SK-N-SH (cell line): ENCODE measurements at regions not wholly inside any gene's neighbourhood (a gene's known extent, or its start where the extent isn't known, plus 50 kb on each side); places are given as distances from the start of the nearest gene placed in this dataset.

Experiments
- CTCF ChIA-PET: fragments of 300-600, 350-600 bp; formaldehyde crosslinking; extraction: SDS; loops from one replicate; lab custom pipeline; 2021; lab: Yijun Ruan, JAX
- POLR2A ChIA-PET: fragments of 350-600 bp; sonication (Branson Sonifier 250); formaldehyde crosslinking; extraction: SDS; loops from one replicate; lab custom pipeline; 2020; ENCODE audit warnings: antibody characterized with exemption, inconsistent platforms; lab: Yijun Ruan, JAX
- DNase-seq: peaks from one replicate; pipeline ENCODE4 v3.0.0; 2012
- H2AFZ ChIP-seq: fragments of 200-600 bp; sonication (generic); 2 replicates; pipeline ENCODE4 v1.8.1; 2016; ENCODE audit warnings: antibody characterized with exemption, mild to moderate bottlenecking, low read depth
- H3F3A ChIP-seq: fragments of 200-600 bp; sonication (generic); replicated peaks from 2 replicates; pipeline ENCODE3; 2016; ENCODE audit warnings: antibody characterized with exemption, mild to moderate bottlenecking; ENCODE audit not compliant: insufficient read depth
- H3K27ac ChIP-seq, 2 experiments: fragments of 200-500 bp in 1 of 2; fragments of 200-600 bp in 1 of 2; sonication (Bioruptor generic) in 1 of 2; sonication (generic), shearing (Covaris generic) in 1 of 2; 2 replicates each; pipeline versions ENCODE4 v1.5.1 to v1.6.1; 2014 to 2016; ENCODE audit warnings: low read depth in 2 of 2, inconsistent platforms in 1 of 2, low read length in 1 of 2, mild to moderate bottlenecking in 1 of 2, mixed read lengths in 1 of 2
- H3K27me3 ChIP-seq: fragments of 200-600 bp; sonication (generic), shearing (Covaris generic); 2 replicates; pipeline ENCODE4 v1.6.1; 2016; ENCODE audit warnings: mixed run types; ENCODE audit not compliant: insufficient read depth
- H3K36me3 ChIP-seq, 2 experiments: fragments of 200-500 bp in 1 of 2; fragments of 200-600 bp in 1 of 2; sonication (Bioruptor generic) in 1 of 2; sonication (generic) in 1 of 2; replicated peaks in 1 of 2; 2 replicates each; pipeline versions ENCODE3 to v1.5.1; 2014 to 2016; ENCODE audit warnings: low read length in 1 of 2, mild to moderate bottlenecking in 1 of 2; ENCODE audit not compliant: insufficient read depth in 2 of 2, control insufficient read depth in 1 of 2
- H3K4me1 ChIP-seq, 2 experiments: fragments of 200-500 bp in 1 of 2; fragments of 200-600 bp in 1 of 2; sonication (Bioruptor generic) in 1 of 2; sonication (generic), shearing (Covaris generic) in 1 of 2; 2 replicates each; pipeline versions ENCODE4 v1.5.1 to v1.6.1; 2014 to 2016; ENCODE audit warnings: low read depth in 1 of 2, low read length in 1 of 2, mixed run types in 1 of 2; ENCODE audit not compliant: insufficient read depth in 2 of 2, control insufficient read depth in 1 of 2
- H3K4me2 ChIP-seq: fragments of 200-600 bp; sonication (generic), shearing (Covaris generic); 2 replicates; pipeline ENCODE4 v1.6.1; 2017; ENCODE audit warnings: mixed run types
- H3K4me3 ChIP-seq, 2 experiments: fragments of 200-500 bp in 1 of 2; fragments of 200-600 bp in 1 of 2; sonication (Bioruptor generic) in 1 of 2; sonication (generic), shearing (Covaris generic) in 1 of 2; 2 replicates each; pipeline versions ENCODE4 v1.5.1 to v1.8.1; 2014 to 2016; ENCODE audit warnings: low read depth in 2 of 2, inconsistent platforms in 1 of 2, low read length in 1 of 2, mild to moderate bottlenecking in 1 of 2, mixed read lengths in 1 of 2, moderate library complexity in 1 of 2
- H3K79me2 ChIP-seq: fragments of 200-600 bp; sonication (generic); 2 replicates; pipeline ENCODE4 v1.8.1; 2017; ENCODE audit warnings: mild to moderate bottlenecking; ENCODE audit not compliant: insufficient read depth
- H3K9ac ChIP-seq: fragments of 200-600 bp; sonication (generic); 2 replicates; pipeline ENCODE4 v1.6.1; 2017; ENCODE audit warnings: mixed run types
- H3K9me2 ChIP-seq: fragments of 200-600 bp; sonication (generic); 2 replicates; pipeline ENCODE4 v1.6.1; 2017; ENCODE audit warnings: mixed run types
- H3K9me3 ChIP-seq: fragments of 200-600 bp; sonication (generic); 2 replicates; pipeline ENCODE4 v1.6.1; 2017; ENCODE audit warnings: mixed run types, mild to moderate bottlenecking, moderate library complexity
- H4K20me1 ChIP-seq: fragments of 200-600 bp; sonication (generic); 2 replicates; pipeline ENCODE4 v1.6.1; 2017; ENCODE audit warnings: mild to moderate bottlenecking, mixed run types; ENCODE audit not compliant: insufficient read depth
- CHD2 ChIP-seq: fragments of 150-350 bp; IDR thresholded peaks from 2 replicates; pipeline ENCODE4 v1.6.1; 2018; ENCODE audit warnings: low read length; ENCODE audit not compliant: partially characterized antibody
- CTCF ChIP-seq: fragments of 200-600 bp; sonication (generic); IDR thresholded peaks from 2 replicates; pipeline ENCODE4 v1.6.1; 2017; ENCODE audit warnings: antibody characterized with exemption, mild to moderate bottlenecking, moderate library complexity
- ELF1 ChIP-seq: IDR thresholded peaks from 2 replicates; pipeline ENCODE4 v1.4.0; 2012
- EP300 ChIP-seq, 2 experiments: IDR thresholded peaks; 2 replicates each; pipeline versions ENCODE4 v1.4.0 to v1.6.1; 2012; ENCODE audit warnings: borderline replicate concordance in 1 of 2, low read depth in 1 of 2, low read length in 1 of 2
- EZH2phosphoT487 ChIP-seq: fragments of 200-600 bp; sonication (generic); IDR thresholded peaks from 2 replicates; pipeline ENCODE4 v1.6.1; 2017; ENCODE audit warnings: low read depth, mixed run types, mild to moderate bottlenecking, antibody characterized with exemption, moderate library complexity, borderline replicate concordance
- FOXJ3 ChIP-seq: sonication (generic); formaldehyde crosslinking; IDR thresholded peaks from 2 replicates; pipeline ENCODE4 v1.5.1; 2020; ENCODE audit warnings: mild to moderate bottlenecking, missing genetic modification reagents
- IRF3 ChIP-seq: fragments of 150-350 bp; IDR thresholded peaks from 2 replicates; pipeline ENCODE4 v1.6.1; 2016; ENCODE audit warnings: mild to moderate bottlenecking, low read depth, low read length
- NFIC ChIP-seq: IDR thresholded peaks from 2 replicates; pipeline ENCODE4 v1.4.0; 2012; ENCODE audit warnings: borderline replicate concordance
- POLR2AphosphoS5 ChIP-seq: IDR thresholded peaks from 2 replicates; pipeline ENCODE4 v1.6.1; 2012; ENCODE audit warnings: low read depth, low read length
- REST ChIP-seq: IDR thresholded peaks from 2 replicates; pipeline ENCODE4 v1.6.1; 2012; ENCODE audit warnings: mild to moderate bottlenecking, low read depth, low read length, moderate library complexity
- TEAD4 ChIP-seq: IDR thresholded peaks from 2 replicates; pipeline ENCODE4 v1.4.0; 2012; ENCODE audit warnings: mild to moderate bottlenecking, borderline replicate concordance; ENCODE audit not compliant: insufficient read depth
- USF1 ChIP-seq: IDR thresholded peaks from 2 replicates; pipeline ENCODE4 v1.4.0; 2012; ENCODE audit warnings: low read depth, borderline replicate concordance
- YY1 ChIP-seq: IDR thresholded peaks from 2 replicates; pipeline ENCODE4 v1.4.0; 2012; ENCODE audit warnings: low read depth, mild to moderate bottlenecking
- ZBTB33 ChIP-seq: IDR thresholded peaks from 2 replicates; pipeline ENCODE4 v1.4.0; 2012; ENCODE audit warnings: low read depth, borderline replicate concordance
- WGBS: methylation state at CpG from one replicate; pipeline ENCODE4 v1.1.6; 2017; ENCODE audit warnings: low lambda C conversion rate; 5-methylcytosine and 5-hydroxymethylcytosine counted together

GRCh38 chr20:36096435-36096834 lies 58.1 kb upstream of the EPB41L1 start:
- H3K9me2 ChIP-seq, result no peaks in the 10 kb centered on the region
- H3K27ac ChIP-seq, result no peak overlapping the region
- H2AFZ ChIP-seq, result no peak overlapping the region
- no peak for DNase-seq
- H4K20me1 ChIP-seq, result no peaks in the 10 kb centered on the region
- TF ChIP-seq POLR2AphosphoS5 (no peak), ZBTB33 (no peak), FOXJ3 (no peak), EP300 (IDR thresholded peaks at IDR 0.05; ENCODE audit: borderline replicate concordance in 1 of 2, low read depth in 1 of 2, low read length in 1 of 2) (no peak)
- POLR2A ChIA-PET, result no interaction called here
- peaks cover 4 to 9% of the 10 kb centered on the region in 2 experiments; a peak in 3 of 4 replicates for H3K4me1 ChIP-seq
- H3K4me3 ChIP-seq, result no peak overlapping the region
- H3K36me3 ChIP-seq, result no peaks in the 10 kb centered on the region
- H3K27me3 ChIP-seq, result peaks cover 8% of the 10 kb centered on the region; the same call in 1 of the 2 replicates
- no peaks in the 10 kb centered on the region for H3K79me2 ChIP-seq
- CTCF ChIA-PET, result interaction anchor here (0.7 to 1.3 kb wide), 4 partner anchors 42 to 102 kb away, joined by 3 to 4 read pairs (median 3); no protein-coding TSS in a partner anchor
- H3K9me3 ChIP-seq, result no peaks in the 10 kb centered on the region
- no peak overlapping the region for H3K4me2 ChIP-seq
- H3F3A ChIP-seq, result peaks cover 13% of the 10 kb centered on the region
- no peak overlapping the region for H3K9ac ChIP-seq

GRCh38 chr20:36097337-36098151 lies 57.0 kb upstream of the EPB41L1 start:
- WGBS, result 83% methylated on average over 4 of the region's 4 CpGs
- Histone ChIP-seq H3K4me2 (peak overlapping the region; percentile 45; the same call in 1 of the 2 replicates), H4K20me1 (no peaks in the 10 kb centered on the region), H3K4me3 (no peak overlapping the region), H2AFZ (peak overlapping the region; percentile 57), H3K27me3 (no peaks in the 10 kb centered on the region), H3K36me3 (no peaks in the 10 kb centered on the region), H3K9ac (no peak overlapping the region), H3K27ac (0 out of 4 replicates have a peak overlapping the region, but pooled peaks of 1 of the 2 experiments have one; percentile 12), H3K79me2 (no peaks in the 10 kb centered on the region), H3K9me3 (no peaks in the 10 kb centered on the region), H3K4me1 (peaks cover 4 to 9% of the 10 kb centered on the region in 2 experiments; a peak in 3 of 4 replicates), H3K9me2 (no peaks in the 10 kb centered on the region), H3F3A (peaks cover 13% of the 10 kb centered on the region)
- no peak for DNase-seq
- TF ChIP-seq CHD2, result no peak
- TF ChIP-seq USF1, result no peak
- no peak for TF ChIP-seq EZH2phosphoT487
- no peak for TF ChIP-seq CTCF
- TF ChIP-seq ELF1, result no peak
- no peak for TF ChIP-seq NFIC
- no peak for TF ChIP-seq YY1
- TF ChIP-seq REST, result no peak
- TF ChIP-seq IRF3, result no peak
- TF ChIP-seq TEAD4, result no peak
- ChIA-PET CTCF (interaction anchor here (0.7 to 1.9 kb wide), 5 partner anchors 27 to 105 kb away, joined by 3 to 10 read pairs (median 4); no protein-coding TSS in a partner anchor), POLR2A (no interaction called here)
